GM21526 (cell line): ENCODE measurements at regions not wholly inside any gene's neighbourhood (a gene's known extent, or its start where the extent isn't known, plus 50 kb on each side); places are given as distances from the start of the nearest gene placed in this dataset.

Experiments
- ATAC-seq: cut with Tn5 transposase; IDR thresholded peaks from one replicate; pipeline ENCODE4 v1.9.1; 2021; ENCODE audit warnings: moderate library complexity; ENCODE audit not compliant: unreplicated experiment, low FRiP score

GRCh38 chr7:41834805-41835694 is 132.2 kb upstream of the INHBA start:
- no peak for ATAC-seq

GRCh38 chr7:41832941-41833340 is 130.1 kb upstream of the INHBA start:
- ATAC-seq = no peak

- ATAC-seq = no peak
Measured at GRCh38 chr7:41830271-41830670, 127.4 kb upstream of the INHBA start.

GRCh38 chr7:41828911-41829310 is 126.0 kb upstream of the INHBA start:
- ATAC-seq = no peak

- ATAC-seq = no peak
Measured at GRCh38 chr7:41826641-41827040, 123.8 kb upstream of the INHBA start.

- ATAC-seq = no peak
Measured at GRCh38 chr7:41825927-41826480, 123.1 kb upstream of the INHBA start.

GRCh38 chr7:41824284-41824683 is 121.4 kb upstream of the INHBA start:
- no peak for ATAC-seq

- ATAC-seq = no peak
Measured at GRCh38 chr7:41822259-41822817, 119.4 kb upstream of the INHBA start.

- no peak for ATAC-seq
Measured at GRCh38 chr7:41821521-41822213, 118.8 kb upstream of the INHBA start.

GRCh38 chr7:41820111-41820671 is 117.3 kb upstream of the INHBA start:
- ATAC-seq = no peak

GRCh38 chr7:41819645-41820044 is 116.8 kb upstream of the INHBA start:
- ATAC-seq = no peak

- no peak for ATAC-seq
Measured at GRCh38 chr7:41818765-41819398, 116.0 kb upstream of the INHBA start.

GRCh38 chr7:41817386-41817785 is 114.5 kb upstream of the INHBA start:
- ATAC-seq = no peak

- no peak for ATAC-seq
Measured at GRCh38 chr7:41816111-41816510, 113.2 kb upstream of the INHBA start.

- no peak for ATAC-seq
Measured at GRCh38 chr7:41814888-41815287, 112.0 kb upstream of the INHBA start.

GRCh38 chr7:41813286-41813685 is 110.4 kb upstream of the INHBA start:
- ATAC-seq = no peak

- ATAC-seq = no peak
Measured at GRCh38 chr7:41811941-41812340, 109.1 kb upstream of the INHBA start.

GRCh38 chr7:41809940-41810576 is 107.2 kb upstream of the INHBA start:
- ATAC-seq = peak; percentile 91

- ATAC-seq = no peak
Measured at GRCh38 chr7:41809529-41809939, 106.6 kb upstream of the INHBA start.

- ATAC-seq = no peak
Measured at GRCh38 chr7:41809116-41809515, 106.2 kb upstream of the INHBA start.
